Breast epithelium (tissue), 4 donors: ENCODE measurements at regions not wholly inside any gene's neighbourhood (a gene's known extent, or its start where the extent isn't known, plus 50 kb on each side); places are given as distances from the start of the nearest gene placed in this dataset.
"Not testable (repeated sequence)": the region's sequence is repeated elsewhere in the genome, so short reads cannot be mapped to it uniquely, and the experiment has no call there.

Experiments
- DNase-seq, 2 donors: peaks; one replicate each; pipeline ENCODE4 v3.0.0-alpha.2; 2019; ENCODE audit warnings: low spot score in 2 of 2
- H3K27ac ChIP-seq, 2 donors: fragments of 200-600 bp; sonication (generic) in 1 of 2; one replicate each; pipeline ENCODE4 v1.5.1; 2016 to 2019; ENCODE audit warnings: mild to moderate bottlenecking in 1 of 2
- H3K27me3 ChIP-seq, 2 donors: fragments of 200-600 bp; sonication (generic) in 1 of 2; one replicate each; pipeline versions ENCODE4 v1.5.1 to v1.6.0; 2017 to 2019; ENCODE audit warnings: control low read depth in 1 of 2, mild to moderate bottlenecking in 1 of 2
- H3K36me3 ChIP-seq: fragments of 200-600 bp; one replicate; pipeline ENCODE4 v1.5.1; 2019
- H3K4me1 ChIP-seq, 2 donors: fragments of 200-600 bp; sonication (generic); one replicate each; pipeline ENCODE4 v1.5.1; 2016 to 2019; ENCODE audit warnings: control low read depth in 1 of 2
- H3K4me3 ChIP-seq, 3 donors: fragments of 200-600 bp; sonication (generic); 1 replicate in 2 of 3; 2 replicates in 1 of 3; pipeline ENCODE4 v1.5.1; 2016 to 2019; ENCODE audit warnings: mild to moderate bottlenecking in 3 of 3, moderate library complexity in 2 of 3
- H3K9me3 ChIP-seq, 2 donors: fragments of 200-600 bp; sonication (generic) in 1 of 2; one replicate each; pipeline ENCODE4 v1.5.1; 2016 to 2019; ENCODE audit warnings: control low read depth in 1 of 2
- POLR2A ChIP-seq: fragments of 450-650 bp; IDR thresholded peaks from one replicate; pipeline ENCODE4 v1.6.1; 2016; ENCODE audit warnings: antibody characterized with exemption, mild to moderate bottlenecking, moderate library complexity
- POLR2AphosphoS5 ChIP-seq, 3 donors: sonication (generic); formaldehyde crosslinking; IDR thresholded peaks; one replicate each; pipeline ENCODE4 v1.6.1; 2017; ENCODE audit warnings: antibody characterized with exemption in 3 of 3
- intact Hi-C: fragments of 100-400 bp; cut with DNase I; formaldehyde crosslinking; loops from one replicate; pipeline ENCODE4 v1.15.1; 2023; ENCODE audit warnings: low total_unique reads
- TF ChIP-seq, protein P1 (sequence below), 3 donors: fragments of 450-650 bp; IDR thresholded peaks; one replicate each; pipeline ENCODE4 v1.5.1; 2016 to 2017; ENCODE audit warnings: antibody characterized with exemption in 3 of 3, mild to moderate bottlenecking in 3 of 3, moderate library complexity in 3 of 3

DNA sequence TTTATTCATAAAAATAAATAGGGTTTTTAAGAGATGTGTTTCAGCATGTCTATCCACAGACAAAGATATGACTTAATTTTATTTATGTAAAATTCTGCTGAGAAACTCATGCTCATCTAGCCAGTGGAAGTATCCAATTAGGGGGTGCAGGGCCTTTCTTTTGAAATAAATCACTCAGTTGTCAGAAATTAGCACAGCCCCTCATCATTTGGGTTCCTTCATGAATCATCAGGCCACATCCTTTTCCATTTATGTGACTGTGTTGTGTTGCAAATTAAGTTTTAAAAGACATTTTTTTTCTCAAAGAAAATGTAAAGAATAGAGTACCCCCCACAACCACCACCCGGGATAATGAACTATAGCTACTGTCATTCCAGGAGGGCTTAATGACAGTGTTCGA is 185.8 kb downstream of the NRP2 start:
- Histone ChIP-seq H3K27ac (no peak overlapping the region), H3K36me3 (no peaks in the 10 kb centered on the region), H3K4me3 (no peak overlapping the region), H3K27me3 (no peaks in the 10 kb centered on the region), H3K9me3 (no peaks in the 10 kb centered on the region), H3K4me1 (no peaks in the 10 kb centered on the region)
- intact Hi-C loops: no loop called here
- DNase-seq: no peak
- TF ChIP-seq POLR2AphosphoS5 (IDR thresholded peaks at IDR 0.05): no peak
- TF ChIP-seq, protein P1, sequence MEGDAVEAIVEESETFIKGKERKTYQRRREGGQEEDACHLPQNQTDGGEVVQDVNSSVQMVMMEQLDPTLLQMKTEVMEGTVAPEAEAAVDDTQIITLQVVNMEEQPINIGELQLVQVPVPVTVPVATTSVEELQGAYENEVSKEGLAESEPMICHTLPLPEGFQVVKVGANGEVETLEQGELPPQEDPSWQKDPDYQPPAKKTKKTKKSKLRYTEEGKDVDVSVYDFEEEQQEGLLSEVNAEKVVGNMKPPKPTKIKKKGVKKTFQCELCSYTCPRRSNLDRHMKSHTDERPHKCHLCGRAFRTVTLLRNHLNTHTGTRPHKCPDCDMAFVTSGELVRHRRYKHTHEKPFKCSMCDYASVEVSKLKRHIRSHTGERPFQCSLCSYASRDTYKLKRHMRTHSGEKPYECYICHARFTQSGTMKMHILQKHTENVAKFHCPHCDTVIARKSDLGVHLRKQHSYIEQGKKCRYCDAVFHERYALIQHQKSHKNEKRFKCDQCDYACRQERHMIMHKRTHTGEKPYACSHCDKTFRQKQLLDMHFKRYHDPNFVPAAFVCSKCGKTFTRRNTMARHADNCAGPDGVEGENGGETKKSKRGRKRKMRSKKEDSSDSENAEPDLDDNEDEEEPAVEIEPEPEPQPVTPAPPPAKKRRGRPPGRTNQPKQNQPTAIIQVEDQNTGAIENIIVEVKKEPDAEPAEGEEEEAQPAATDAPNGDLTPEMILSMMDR (IDR thresholded peaks at IDR 0.05): no peak
- TF ChIP-seq POLR2A: no peak

GRCh38 chr2:205867371-205867770 is 185.1 kb downstream of the NRP2 start:
- Histone ChIP-seq H3K9me3 (no peaks in the 10 kb centered on the region), H3K36me3 (no peaks in the 10 kb centered on the region), H3K4me3 (no peak overlapping the region), H3K27ac (no peak overlapping the region), H3K4me1 (no peaks in the 10 kb centered on the region), H3K27me3 (no peaks in the 10 kb centered on the region)
- intact Hi-C loops: no loop called here
- TF ChIP-seq, protein P1 (IDR thresholded peaks at IDR 0.05): no peak
- TF ChIP-seq POLR2AphosphoS5 (IDR thresholded peaks at IDR 0.05): no peak
- no peak for TF ChIP-seq POLR2A
- DNase-seq: no peak

DNA sequence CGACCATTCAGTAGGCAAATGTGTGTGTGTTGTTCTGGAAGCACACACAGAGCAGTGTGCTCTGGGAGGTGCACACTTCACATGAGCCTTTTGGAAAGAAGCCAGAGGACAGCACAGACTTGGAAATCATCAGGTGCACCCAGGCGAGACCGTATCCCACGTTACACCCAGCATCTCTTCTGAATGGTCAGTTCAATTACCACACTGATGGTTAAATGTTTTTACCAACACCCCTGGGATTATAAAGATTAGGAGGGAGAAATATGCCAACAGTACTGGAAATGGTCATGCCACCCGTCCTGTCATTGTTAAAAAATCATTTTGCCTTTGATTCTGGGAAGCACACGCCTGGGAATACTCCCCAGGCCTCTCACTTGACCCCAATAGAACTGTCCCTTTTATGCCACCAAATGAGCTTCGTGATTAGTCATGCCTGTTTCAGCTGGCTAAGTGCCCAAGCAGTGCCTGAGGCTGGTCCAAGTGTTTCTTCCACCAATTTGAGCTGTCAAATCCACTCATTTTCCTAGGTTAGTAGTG is 183.7 kb downstream of the NRP2 start:
- Histone ChIP-seq H3K36me3 (no peaks in the 10 kb centered on the region), H3K27me3 (no peaks in the 10 kb centered on the region), H3K9me3 (no peaks in the 10 kb centered on the region), H3K4me1 (no peaks in the 10 kb centered on the region), H3K4me3 (no peak overlapping the region), H3K27ac (no peak overlapping the region)
- TF ChIP-seq, protein P1 (IDR thresholded peaks at IDR 0.05): no peak
- no peak for TF ChIP-seq POLR2A
- TF ChIP-seq POLR2AphosphoS5 (IDR thresholded peaks at IDR 0.05): no peak
- no peak for DNase-seq
- intact Hi-C loops: no loop called here

- Histone ChIP-seq H3K4me1 (no peaks in the 10 kb centered on the region), H3K27me3 (no peaks in the 10 kb centered on the region), H3K9me3 (no peaks in the 10 kb centered on the region), H3K4me3 (no peak overlapping the region), H3K27ac (no peak overlapping the region), H3K36me3 (no peaks in the 10 kb centered on the region)
- DNase-seq: no peak
- TF ChIP-seq POLR2A (no peak), POLR2AphosphoS5 (IDR thresholded peaks at IDR 0.05) (no peak)
- TF ChIP-seq, protein P1 (IDR thresholded peaks at IDR 0.05): no peak
- intact Hi-C loops: no loop called here
Measured at GRCh38 chr2:205865056-205865455, 182.8 kb downstream of the NRP2 start.

- intact Hi-C loops: no loop called here
- Histone ChIP-seq H3K9me3 (no peaks in the 10 kb centered on the region), H3K36me3 (no peaks in the 10 kb centered on the region), H3K27me3 (no peaks in the 10 kb centered on the region), H3K4me1 (no peaks in the 10 kb centered on the region), H3K4me3 (no peak overlapping the region), H3K27ac (no peak overlapping the region)
- DNase-seq: no peak
- TF ChIP-seq, protein P1 (IDR thresholded peaks at IDR 0.05): no peak
- TF ChIP-seq POLR2AphosphoS5 (IDR thresholded peaks at IDR 0.05): no peak
- no peak for TF ChIP-seq POLR2A
Measured at GRCh38 chr2:205864491-205864890, 182.2 kb downstream of the NRP2 start.

- H3K4me1 ChIP-seq, H3K9me3 ChIP-seq, DNase-seq, H3K36me3 ChIP-seq, intact Hi-C loops, H3K4me3 ChIP-seq, H3K27ac ChIP-seq, H3K27me3 ChIP-seq: not testable (repeated sequence)
Measured at GRCh38 chr2:205862761-205863160, 180.5 kb downstream of the NRP2 start.
